ENCODE measurements at regions not wholly inside any gene's neighbourhood (a gene's known extent, or its start where the extent isn't known, plus 50 kb on each side); places are given as distances from the start of the nearest gene placed in this dataset.
"Not testable (repeated sequence)": the region's sequence is repeated elsewhere in the genome, so short reads cannot be mapped to it uniquely, and the experiment has no call there.

DNA sequence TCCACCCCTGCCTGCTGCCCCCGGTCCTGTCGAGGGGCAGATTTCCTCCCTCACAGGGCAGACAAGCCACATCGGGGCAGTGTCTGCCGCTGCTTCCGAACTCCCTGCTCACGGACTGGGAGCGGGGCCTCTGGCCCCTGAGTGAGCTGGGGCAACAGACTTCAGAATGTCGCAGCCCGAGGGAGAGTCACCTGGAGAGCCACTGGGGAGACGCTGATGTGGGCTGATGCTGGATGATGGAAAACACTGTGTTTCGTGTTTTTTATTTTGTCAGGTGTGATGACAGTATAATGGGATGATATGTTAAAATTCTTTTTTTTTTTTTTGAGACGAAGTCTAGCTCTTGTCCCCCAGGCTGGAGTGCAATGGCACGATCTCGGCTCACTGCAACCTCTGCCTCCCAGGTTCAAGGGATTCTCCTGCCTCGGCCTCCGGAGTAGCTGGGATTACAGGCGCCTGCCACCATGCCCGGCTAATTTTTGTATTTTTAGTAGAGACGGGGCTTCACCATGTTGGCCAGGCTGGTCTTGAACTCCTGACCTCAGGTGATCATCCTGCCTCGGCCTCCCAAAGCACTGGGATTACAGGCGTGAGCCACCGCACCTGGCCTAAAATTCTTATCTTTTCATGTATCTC is 52.1 kb upstream of the SEPTIN5 start:
- DNase-seq (ENCODE audit: low spot score), result not testable (repeated sequence)

DNA sequence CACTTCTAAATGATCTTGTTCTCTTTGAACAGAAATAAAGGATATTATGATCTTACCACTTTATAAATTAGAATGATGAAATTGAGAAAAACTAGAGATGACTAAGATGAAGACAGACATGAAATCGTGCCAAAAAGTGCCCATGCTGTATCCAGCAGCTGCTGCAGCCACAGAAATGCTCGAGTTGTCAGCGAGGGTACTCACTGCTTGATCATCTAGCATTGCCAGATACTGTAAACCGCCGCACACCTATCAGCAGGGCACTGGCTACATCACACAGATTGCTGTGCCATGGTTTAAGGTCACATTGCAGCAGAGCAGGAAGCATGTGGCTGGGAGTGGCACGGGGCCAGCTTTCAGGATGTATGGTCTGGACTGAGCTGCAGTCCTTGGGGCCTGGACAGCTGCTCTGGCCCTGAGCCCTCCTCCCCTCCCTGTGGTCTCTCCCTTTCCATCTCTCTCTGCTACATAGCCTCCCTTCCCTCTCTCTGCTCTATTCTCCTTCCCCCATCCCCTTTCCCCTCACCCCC is 51.0 kb upstream of the SEPTIN5 start:
- DNase-seq (ENCODE audit: low spot score), result peak; percentile 20

GRCh38 chr22:19663821-19664355 is 50.4 kb upstream of the SEPTIN5 start:
- no peak for DNase-seq (ENCODE audit: low spot score)

DNA sequence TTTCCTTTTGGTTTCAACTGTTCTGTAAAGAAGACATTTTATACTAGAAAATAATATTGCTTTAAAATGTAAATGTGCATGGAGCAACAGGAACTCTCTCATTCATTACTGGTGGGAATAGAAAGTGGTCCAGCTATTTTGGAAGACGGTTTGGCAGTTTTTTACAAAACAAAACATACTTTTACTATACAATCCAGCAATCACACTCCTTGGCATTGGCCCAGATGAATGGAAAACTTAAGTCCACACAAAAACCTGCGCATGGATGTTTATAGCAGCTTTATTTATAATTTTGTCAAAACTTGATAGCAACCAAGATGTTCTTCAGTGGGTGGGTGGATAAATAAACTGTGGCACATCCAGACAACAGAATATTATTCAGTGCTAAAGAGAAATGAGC is 49.9 kb upstream of the SEPTIN5 start:
- DNase-seq (ENCODE audit: low spot score), result no peak
